ENCODE measurements at regions not wholly inside any gene's neighbourhood (a gene's known extent, or its start where the extent isn't known, plus 50 kb on each side); places are given as distances from the start of the nearest gene placed in this dataset.
"Not testable (repeated sequence)": the region's sequence is repeated elsewhere in the genome, so short reads cannot be mapped to it uniquely, and the experiment has no call there.

DNA sequence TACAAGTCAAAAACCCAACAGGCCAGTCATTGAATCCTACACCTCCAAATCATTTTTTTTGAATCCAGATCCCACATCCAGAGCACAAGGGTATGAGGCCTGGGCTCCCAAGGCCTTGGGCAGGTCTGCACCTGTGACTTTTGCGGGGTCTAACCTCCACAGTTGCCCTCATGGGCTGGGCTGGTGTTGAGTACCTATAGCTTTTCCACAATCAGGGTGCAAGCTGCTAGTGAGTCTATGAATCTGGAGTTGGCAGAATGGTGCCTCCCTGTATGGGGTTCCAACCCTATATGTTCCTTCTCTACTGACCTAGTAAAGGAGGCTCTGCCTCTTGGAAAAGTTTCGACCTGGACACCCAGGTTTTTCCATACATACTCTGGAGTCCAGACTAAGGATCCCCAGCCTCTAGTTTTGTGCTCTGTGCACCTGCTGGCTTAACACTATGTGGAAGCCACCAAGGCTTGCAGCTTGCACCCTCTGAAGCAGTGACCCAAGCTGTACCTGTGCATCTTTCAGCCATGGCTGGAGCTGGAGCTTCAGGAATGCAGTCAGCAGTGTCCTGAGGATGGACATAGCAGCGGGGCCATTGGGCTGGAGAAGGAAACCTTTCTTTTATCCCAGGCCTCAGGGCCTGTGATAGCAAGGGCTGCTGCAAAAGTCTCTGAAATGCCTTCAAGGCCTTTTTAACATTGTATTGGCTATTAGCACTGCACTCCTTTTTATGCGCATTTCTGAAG lies 233.6 kb downstream of the CWH43 start:
- H3K27ac Mint-ChIP-seq; DNase-seq; H3K27me3 Mint-ChIP-seq (ENCODE audit: low read depth); H3K36me3 Mint-ChIP-seq (ENCODE audit: low read depth); intact Hi-C loops (cut with micrococcal nuclease); H3K4me1 Mint-ChIP-seq (ENCODE audit: low read depth); H3K4me3 Mint-ChIP-seq; CTCF ChIA-PET: not testable (repeated sequence)
- peaks cover 12% of the 10 kb centered on the region for H3K9me3 Mint-ChIP-seq

DNA sequence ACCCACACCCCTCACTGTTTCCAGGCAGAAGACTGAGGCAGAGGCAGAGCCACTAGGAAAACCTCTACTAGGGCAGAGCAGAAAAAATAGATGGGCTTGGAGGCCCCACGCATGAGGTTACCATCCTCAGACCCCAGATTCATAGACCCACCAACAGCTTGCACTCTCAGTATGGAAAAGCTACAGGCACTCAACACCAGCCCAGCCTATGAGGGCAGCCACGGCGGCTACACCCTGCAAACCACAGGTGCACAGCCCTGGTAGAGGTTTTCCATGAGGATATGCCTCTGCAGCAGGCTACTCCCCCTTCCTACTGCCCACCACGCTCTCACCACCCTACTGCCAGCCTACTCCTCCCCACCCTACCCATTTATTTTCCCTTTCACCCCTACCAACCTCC lies 235.1 kb downstream of the CWH43 start:
- CTCF ChIA-PET, result no interaction called here
- H3K9me3 Mint-ChIP-seq, result peaks cover 12% of the 10 kb centered on the region
- no peak overlapping the region for H3K4me3 Mint-ChIP-seq
- intact Hi-C loops (cut with micrococcal nuclease), result no loop called here
- H3K4me1 Mint-ChIP-seq (ENCODE audit: low read depth), result no peaks in the 10 kb centered on the region
- H3K27ac Mint-ChIP-seq, result no peak overlapping the region
- no peak for DNase-seq
- no peaks in the 10 kb centered on the region for H3K36me3 Mint-ChIP-seq (ENCODE audit: low read depth)
- no peaks in the 10 kb centered on the region for H3K27me3 Mint-ChIP-seq (ENCODE audit: low read depth)

GRCh38 chr4:49222810-49223209 lies 236.7 kb downstream of the CWH43 start:
- H3K27ac Mint-ChIP-seq; intact Hi-C loops (cut with micrococcal nuclease); H3K36me3 Mint-ChIP-seq (ENCODE audit: low read depth); H3K4me3 Mint-ChIP-seq; CTCF ChIA-PET; H3K27me3 Mint-ChIP-seq (ENCODE audit: low read depth); DNase-seq; H3K4me1 Mint-ChIP-seq (ENCODE audit: low read depth): not testable (repeated sequence)
- peaks cover 12% of the 10 kb centered on the region for H3K9me3 Mint-ChIP-seq

DNA sequence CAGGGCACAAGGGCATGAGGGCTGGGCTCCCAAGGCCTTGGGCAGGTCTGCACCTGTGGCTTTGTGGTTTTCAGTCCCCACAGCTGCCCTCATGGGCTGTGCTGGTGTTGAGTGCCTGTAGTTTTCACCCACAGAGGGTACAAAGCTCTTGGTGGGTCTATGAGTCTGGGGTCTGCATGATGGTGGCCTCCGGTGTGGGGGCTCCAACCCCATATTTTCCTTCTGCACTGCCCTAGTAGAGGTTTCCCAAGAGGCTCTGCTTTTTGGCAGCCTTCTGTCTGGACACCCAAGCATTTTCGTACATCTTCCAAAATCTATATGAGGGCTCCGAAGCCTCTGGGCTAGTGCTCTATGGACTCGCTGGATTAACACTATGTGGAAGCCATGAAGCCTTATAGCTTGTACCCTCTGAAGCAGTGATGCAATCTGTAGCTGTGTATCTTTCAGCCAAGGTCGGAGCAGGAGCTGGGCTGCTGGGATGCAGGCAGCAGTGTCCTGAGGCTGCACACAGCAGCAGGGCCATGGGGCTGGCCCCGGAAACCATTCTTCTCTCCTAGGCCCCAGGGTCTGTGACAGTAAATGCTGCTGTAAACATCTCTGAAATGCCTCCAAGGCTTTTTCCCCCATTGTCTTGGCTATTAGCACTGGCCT lies 240.3 kb downstream of the CWH43 start:
- H3K4me1 Mint-ChIP-seq (ENCODE audit: low read depth); H3K27ac Mint-ChIP-seq; DNase-seq; intact Hi-C loops (cut with micrococcal nuclease); CTCF ChIA-PET; H3K36me3 Mint-ChIP-seq (ENCODE audit: low read depth); H3K4me3 Mint-ChIP-seq; H3K27me3 Mint-ChIP-seq (ENCODE audit: low read depth): not testable (repeated sequence)
- peaks cover 14% of the 10 kb centered on the region for H3K9me3 Mint-ChIP-seq

GRCh38 chr4:49227941-49228340 lies 241.9 kb downstream of the CWH43 start:
- CTCF ChIA-PET; H3K4me1 Mint-ChIP-seq (ENCODE audit: low read depth); intact Hi-C loops (cut with micrococcal nuclease); H3K27ac Mint-ChIP-seq; DNase-seq; H3K27me3 Mint-ChIP-seq (ENCODE audit: low read depth); H3K4me3 Mint-ChIP-seq; H3K9me3 Mint-ChIP-seq; H3K36me3 Mint-ChIP-seq (ENCODE audit: low read depth): not testable (repeated sequence)

DNA sequence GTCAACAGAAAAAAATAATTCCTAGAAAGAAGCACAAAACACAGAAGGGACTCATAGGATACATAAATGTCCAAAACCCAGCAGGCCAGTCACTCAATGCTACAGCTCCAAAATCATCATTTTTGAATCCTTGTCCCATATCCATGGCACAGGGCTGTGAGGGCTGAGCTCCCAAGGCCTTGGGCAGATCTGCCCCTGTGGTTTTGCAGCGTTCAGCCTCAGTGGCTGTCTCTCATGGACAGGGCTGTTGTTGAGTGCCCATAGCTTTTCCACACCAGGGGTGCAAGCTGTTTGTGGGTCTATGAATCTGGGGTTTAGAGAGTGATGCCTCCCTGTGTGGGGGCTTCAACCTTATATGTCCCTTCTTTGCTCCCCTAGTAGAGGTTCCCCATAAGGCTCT lies 243.2 kb downstream of the CWH43 start:
- H3K9me3 Mint-ChIP-seq; CTCF ChIA-PET; intact Hi-C loops (cut with micrococcal nuclease); DNase-seq; H3K36me3 Mint-ChIP-seq (ENCODE audit: low read depth); H3K27ac Mint-ChIP-seq; H3K27me3 Mint-ChIP-seq (ENCODE audit: low read depth); H3K4me3 Mint-ChIP-seq; H3K4me1 Mint-ChIP-seq (ENCODE audit: low read depth): not testable (repeated sequence)

DNA sequence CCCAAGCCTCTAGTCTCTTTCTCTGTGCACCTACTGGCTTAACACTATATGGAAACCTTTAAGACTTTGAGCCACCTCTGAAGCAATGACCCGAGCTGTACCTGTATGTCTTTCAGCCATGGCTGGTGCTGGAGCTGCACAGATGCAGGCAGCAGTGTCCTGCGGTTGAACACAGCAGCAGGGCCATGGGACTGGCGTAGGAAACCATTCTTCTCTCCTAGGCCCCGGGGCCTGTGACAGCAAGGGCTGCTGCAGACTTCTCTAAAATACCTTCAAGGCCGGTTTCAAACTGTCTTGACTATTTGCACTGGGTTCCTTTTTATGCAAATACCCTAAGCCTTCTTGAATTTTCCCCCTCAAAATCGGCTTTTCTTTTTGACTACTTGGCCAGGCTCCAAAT lies 243.6 kb downstream of the CWH43 start:
- CTCF ChIA-PET; intact Hi-C loops (cut with micrococcal nuclease); H3K27ac Mint-ChIP-seq; H3K4me3 Mint-ChIP-seq; H3K9me3 Mint-ChIP-seq; H3K4me1 Mint-ChIP-seq (ENCODE audit: low read depth); H3K36me3 Mint-ChIP-seq (ENCODE audit: low read depth); DNase-seq; H3K27me3 Mint-ChIP-seq (ENCODE audit: low read depth): not testable (repeated sequence)

GRCh38 chr4:49233346-49233745 lies 247.3 kb downstream of the CWH43 start:
- H3K36me3 Mint-ChIP-seq (ENCODE audit: low read depth); intact Hi-C loops (cut with micrococcal nuclease); H3K4me1 Mint-ChIP-seq (ENCODE audit: low read depth); H3K27ac Mint-ChIP-seq; H3K27me3 Mint-ChIP-seq (ENCODE audit: low read depth); CTCF ChIA-PET; H3K4me3 Mint-ChIP-seq; DNase-seq; H3K9me3 Mint-ChIP-seq: not testable (repeated sequence)

DNA sequence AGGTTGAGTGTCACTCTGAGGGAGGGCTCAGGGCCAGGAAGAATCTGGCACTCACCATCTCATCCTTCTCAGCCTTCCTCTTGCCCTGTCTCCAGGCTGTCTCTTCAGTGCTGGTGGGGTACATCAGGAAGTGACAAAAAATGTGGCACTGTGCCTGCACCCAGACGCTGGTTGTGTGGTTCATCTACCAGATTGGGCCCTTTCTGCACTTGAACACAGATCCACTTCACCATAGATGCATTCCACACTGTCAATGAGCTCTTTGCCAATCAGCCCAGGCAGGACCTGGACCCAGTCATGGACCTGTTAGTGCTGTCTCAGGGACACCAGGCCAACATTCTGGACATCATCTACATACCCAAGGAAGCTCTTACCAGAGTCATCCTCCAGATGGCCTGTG lies 247.7 kb downstream of the CWH43 start:
- H3K27me3 Mint-ChIP-seq (ENCODE audit: low read depth); H3K9me3 Mint-ChIP-seq; H3K4me1 Mint-ChIP-seq (ENCODE audit: low read depth); H3K4me3 Mint-ChIP-seq; H3K36me3 Mint-ChIP-seq (ENCODE audit: low read depth); intact Hi-C loops (cut with micrococcal nuclease); DNase-seq; H3K27ac Mint-ChIP-seq; CTCF ChIA-PET: not testable (repeated sequence)

DNA sequence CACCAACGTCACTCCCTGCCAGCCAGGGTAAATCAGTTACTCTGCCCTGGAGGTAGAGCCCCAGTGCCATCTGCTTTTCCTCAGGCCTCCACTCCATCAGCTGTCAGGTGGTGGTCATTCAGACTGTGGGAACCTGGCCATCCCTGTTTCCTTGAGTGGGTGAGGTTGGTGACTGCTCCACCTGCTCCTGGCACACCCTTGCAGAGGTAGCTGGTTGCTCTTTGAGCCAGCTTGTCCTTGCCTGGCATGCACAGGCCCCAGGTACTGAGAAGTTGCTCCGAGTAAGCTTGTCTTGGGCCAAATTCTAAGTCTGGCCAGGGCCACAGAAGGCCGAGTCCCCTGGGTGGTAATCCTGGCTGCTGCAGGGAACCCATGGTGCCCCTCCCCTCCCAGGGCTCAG lies 248.3 kb downstream of the CWH43 start:
- H3K4me3 Mint-ChIP-seq; H3K9me3 Mint-ChIP-seq; H3K27me3 Mint-ChIP-seq (ENCODE audit: low read depth); H3K27ac Mint-ChIP-seq; DNase-seq; CTCF ChIA-PET; H3K36me3 Mint-ChIP-seq (ENCODE audit: low read depth); intact Hi-C loops (cut with micrococcal nuclease); H3K4me1 Mint-ChIP-seq (ENCODE audit: low read depth): not testable (repeated sequence)

DNA sequence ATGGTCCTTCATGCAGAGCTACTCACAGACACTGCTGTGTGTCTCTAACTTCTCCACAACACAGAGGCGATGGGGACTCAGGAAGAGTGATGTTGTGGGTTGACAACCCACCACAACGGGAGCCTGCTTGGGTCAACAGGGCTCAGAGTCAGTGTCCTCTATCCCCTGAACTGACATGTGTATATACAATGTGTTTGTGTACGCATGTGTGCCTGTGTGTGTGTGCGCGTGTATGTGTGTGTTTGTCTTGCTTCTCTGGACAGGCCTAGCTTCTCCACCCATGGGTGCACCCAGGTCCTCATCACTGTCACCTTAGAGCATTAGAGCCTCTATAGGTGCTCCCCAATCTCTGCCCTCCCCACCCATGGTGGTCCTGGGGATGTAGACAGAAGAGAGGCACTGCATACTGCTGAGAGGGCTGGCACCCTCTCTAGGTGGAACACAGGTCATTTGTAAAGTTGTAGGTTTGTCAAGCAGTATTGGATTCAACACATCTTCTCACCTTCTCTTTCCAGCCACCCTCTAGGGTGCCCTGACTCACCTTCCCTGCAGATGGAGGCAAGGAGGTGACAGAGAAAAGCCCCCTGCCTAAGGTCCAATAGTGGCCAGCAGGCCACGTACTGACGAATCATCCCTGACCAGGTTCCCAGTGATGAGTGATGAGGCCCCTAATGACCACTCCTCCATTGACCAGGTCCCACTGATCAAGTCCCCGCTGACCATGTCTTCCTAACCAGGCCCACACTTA lies 249.5 kb downstream of the CWH43 start:
- CTCF ChIA-PET; H3K27ac Mint-ChIP-seq; H3K27me3 Mint-ChIP-seq (ENCODE audit: low read depth); H3K4me3 Mint-ChIP-seq; H3K4me1 Mint-ChIP-seq (ENCODE audit: low read depth); intact Hi-C loops (cut with micrococcal nuclease); H3K9me3 Mint-ChIP-seq; DNase-seq; H3K36me3 Mint-ChIP-seq (ENCODE audit: low read depth): not testable (repeated sequence)

GRCh38 chr4:49236474-49236873 lies 250.4 kb downstream of the CWH43 start:
- H3K4me1 Mint-ChIP-seq (ENCODE audit: low read depth); H3K9me3 Mint-ChIP-seq; intact Hi-C loops (cut with micrococcal nuclease); H3K27ac Mint-ChIP-seq; H3K4me3 Mint-ChIP-seq; H3K27me3 Mint-ChIP-seq (ENCODE audit: low read depth); H3K36me3 Mint-ChIP-seq (ENCODE audit: low read depth); CTCF ChIA-PET; DNase-seq: not testable (repeated sequence)

DNA sequence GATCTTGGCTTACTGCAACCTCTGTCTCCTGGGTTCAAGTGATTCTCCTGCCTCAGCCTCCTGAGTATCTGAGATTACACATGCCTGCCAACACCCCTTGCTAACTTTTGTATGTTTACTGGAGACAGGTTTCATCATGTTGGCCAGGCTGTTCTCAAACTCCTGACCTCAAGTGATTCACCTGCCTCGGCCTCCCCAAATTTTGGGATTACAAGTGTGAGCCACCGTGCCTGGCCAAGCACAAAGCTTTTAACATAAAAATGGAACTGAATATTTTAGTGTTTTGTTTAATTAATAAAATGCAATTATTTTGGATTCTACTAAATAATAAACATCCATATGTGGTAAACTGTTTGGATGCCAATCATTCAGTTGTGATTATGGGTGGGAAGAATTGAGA lies 255.2 kb downstream of the CWH43 start:
- H3K4me3 Mint-ChIP-seq; DNase-seq; H3K9me3 Mint-ChIP-seq; CTCF ChIA-PET; H3K36me3 Mint-ChIP-seq (ENCODE audit: low read depth); H3K27me3 Mint-ChIP-seq (ENCODE audit: low read depth); H3K4me1 Mint-ChIP-seq (ENCODE audit: low read depth); intact Hi-C loops (cut with micrococcal nuclease); H3K27ac Mint-ChIP-seq: not testable (repeated sequence)

All from activated naive CD4-positive, alpha-beta T cell treated with anti-CD3 and anti-CD28 coated beads for 36 hours (primary cell).